H1 (cell line): ENCODE measurements at regions not wholly inside any gene's neighbourhood (a gene's known extent, or its start where the extent isn't known, plus 50 kb on each side); places are given as distances from the start of the nearest gene placed in this dataset.

ENCODE experiments used
- CHD7 ChIP-seq: fragments of 300-600 bp; sonication (generic); IDR thresholded peaks from 2 replicates; pipeline ENCODE4 v1.7.1; 2012; ENCODE audit warnings: low read length, moderate library complexity, mild to moderate bottlenecking, inconsistent platforms; ENCODE audit not compliant: insufficient replicate concordance

- TF ChIP-seq CHD7 = no peak
Observed at GRCh38 chr3:106036696-106037095, 167.9 kb upstream of the CBLB start (continued).
